WTC11 (cell line): ENCODE measurements at regions not wholly inside any gene's neighbourhood (a gene's known extent, or its start where the extent isn't known, plus 50 kb on each side); places are given as distances from the start of the nearest gene placed in this dataset.

Source experiments
- ATF2 ChIP-seq: sonication (generic); formaldehyde crosslinking; IDR thresholded peaks from 2 replicates; pipeline ENCODE4 v1.8.1; 2022; ENCODE audit warnings: low read depth, missing genetic modification reagents, borderline replicate concordance
- CTCF ChIP-seq: fragments of 200-600 bp; IDR thresholded peaks from 2 replicates; pipeline ENCODE4 v1.8.0; 2022; ENCODE audit warnings: antibody characterized with exemption
- FOXK1 ChIP-seq: sonication (generic); formaldehyde crosslinking; IDR thresholded peaks from 2 replicates; pipeline ENCODE4 v1.8.0; 2022; ENCODE audit warnings: mild to moderate bottlenecking, moderate library complexity, missing genetic modification reagents
- MXD4 ChIP-seq: fragments of 250-450 bp; sonication (Bioruptor Pico); IDR thresholded peaks from 2 replicates; pipeline ENCODE4 v1.8.0; 2021; ENCODE audit warnings: mild to moderate bottlenecking, moderate library complexity, borderline replicate concordance
- NFYB ChIP-seq: sonication (generic); formaldehyde crosslinking; conservative IDR thresholded peaks from 2 replicates; pipeline ENCODE4 v1.8.0; 2022; ENCODE audit warnings: low read depth, missing genetic modification reagents
- RELA ChIP-seq: sonication (generic); formaldehyde crosslinking; IDR thresholded peaks from 2 replicates; pipeline ENCODE4 v1.8.1; 2022; ENCODE audit warnings: missing genetic modification reagents, mild to moderate bottlenecking, borderline replicate concordance
- TCF7 ChIP-seq: sonication (generic); formaldehyde crosslinking; IDR thresholded peaks from 2 replicates; pipeline ENCODE4 v1.8.0; 2022; ENCODE audit warnings: mild to moderate bottlenecking, low read depth, missing genetic modification reagents, moderate library complexity
- USF1 ChIP-seq: sonication (generic); formaldehyde crosslinking; IDR thresholded peaks from 2 replicates; pipeline ENCODE4 v1.8.0; 2022; ENCODE audit warnings: mild to moderate bottlenecking, missing genetic modification reagents
- USF2 ChIP-seq: sonication (generic); formaldehyde crosslinking; IDR thresholded peaks from 2 replicates; pipeline ENCODE4 v1.8.1; 2023; ENCODE audit warnings: mild to moderate bottlenecking, missing genetic modification reagents, moderate library complexity
- ZNF138 ChIP-seq: sonication (generic); formaldehyde crosslinking; conservative IDR thresholded peaks from 2 replicates; pipeline ENCODE4 v1.8.1; 2022; ENCODE audit warnings: mild to moderate bottlenecking, moderate library complexity, missing genetic modification reagents
- ZNF512 ChIP-seq: sonication (generic); formaldehyde crosslinking; IDR thresholded peaks from 2 replicates; pipeline ENCODE4 v1.8.1; 2022; ENCODE audit warnings: missing genetic modification reagents, borderline replicate concordance
- TF ChIP-seq, protein P1 (sequence below): sonication (generic); formaldehyde crosslinking; conservative IDR thresholded peaks from 2 replicates; pipeline ENCODE4 v1.8.1; 2022; ENCODE audit warnings: mild to moderate bottlenecking, missing genetic modification reagents
- TF ChIP-seq, protein P2 (sequence below): sonication (generic); formaldehyde crosslinking; IDR thresholded peaks from 2 replicates; pipeline ENCODE4 v1.8.0; 2022; ENCODE audit warnings: mild to moderate bottlenecking, missing genetic modification reagents

GRCh38 chr16:86075839-86076440, 177.0 kb downstream of the IRF8 start:
- no peak for TF ChIP-seq CTCF
- no peak for TF ChIP-seq RELA (CRISPR knock-in tag)
- TF ChIP-seq USF1 (CRISPR knock-in tag): no peak
- TF ChIP-seq, protein P1, sequence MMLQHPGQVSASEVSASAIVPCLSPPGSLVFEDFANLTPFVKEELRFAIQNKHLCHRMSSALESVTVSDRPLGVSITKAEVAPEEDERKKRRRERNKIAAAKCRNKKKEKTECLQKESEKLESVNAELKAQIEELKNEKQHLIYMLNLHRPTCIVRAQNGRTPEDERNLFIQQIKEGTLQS (CRISPR knock-in tag): no peak
- TF ChIP-seq MXD4: no peak
- TF ChIP-seq USF2 (CRISPR knock-in tag): no peak
- no peak for TF ChIP-seq ATF2
- TF ChIP-seq TCF7: no peak
- TF ChIP-seq FOXK1 (CRISPR knock-in tag): no peak
- TF ChIP-seq ZNF512 (CRISPR knock-in tag): no peak
- no peak for TF ChIP-seq ZNF138 (CRISPR knock-in tag)
- no peak for TF ChIP-seq NFYB (CRISPR knock-in tag)
- TF ChIP-seq, protein P2, sequence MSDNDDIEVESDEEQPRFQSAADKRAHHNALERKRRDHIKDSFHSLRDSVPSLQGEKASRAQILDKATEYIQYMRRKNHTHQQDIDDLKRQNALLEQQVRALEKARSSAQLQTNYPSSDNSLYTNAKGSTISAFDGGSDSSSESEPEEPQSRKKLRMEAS (CRISPR knock-in tag): no peak
